Psoas muscle (tissue), 7 donors: ENCODE measurements at regions not wholly inside any gene's neighbourhood (a gene's known extent, or its start where the extent isn't known, plus 50 kb on each side); places are given as distances from the start of the nearest gene placed in this dataset.

Experiments used
- ATAC-seq, 4 donors: fragments of 200-7000 bp; cut with Tn5 transposase; one replicate each; pipeline ENCODE4 v1.9.1; 2020; ENCODE audit warnings: moderate library complexity in 3 of 4, mild to moderate bottlenecking in 2 of 4
- DNase-seq, 2 donors: peaks; one replicate each; pipeline ENCODE4 v3.0.0-alpha.2; 2020
- H3K27ac ChIP-seq: fragments of 200-600 bp; one replicate; pipeline ENCODE4 v1.8.0; 2022
- H3K27me3 ChIP-seq, 3 donors: fragments of 200-600 bp in 1 of 3; one replicate each; pipeline versions ENCODE4 v1.6.1 to v1.8.0; 2013 to 2022; ENCODE audit warnings: low read length in 2 of 3, mild to moderate bottlenecking in 2 of 3, moderate library complexity in 1 of 3; ENCODE audit not compliant: insufficient read depth in 3 of 3
- H3K36me3 ChIP-seq, 2 donors: fragments of 200-600 bp in 1 of 2; one replicate each; pipeline versions ENCODE4 v1.6.1 to v1.8.0; 2013 to 2022; ENCODE audit warnings: low read depth in 1 of 2, mild to moderate bottlenecking in 1 of 2, moderate library complexity in 1 of 2; ENCODE audit not compliant: insufficient read depth in 1 of 2
- H3K4me1 ChIP-seq: fragments of 200-600 bp; one replicate; pipeline ENCODE4 v1.8.0; 2022
- H3K4me3 ChIP-seq: fragments of 200-600 bp; one replicate; pipeline ENCODE4 v1.8.0; 2022; ENCODE audit warnings: mild to moderate bottlenecking
- H3K9me3 ChIP-seq: fragments of 200-600 bp; one replicate; pipeline ENCODE4 v1.8.0; 2022
- WGBS, 3 donors: extraction: QIAGEN DNeasy Blood & Tissue Kit; methylation state at CpG; one replicate each; pipeline versions ENCODE4 v1.1.6 to v1.1.7; 2013; 5-methylcytosine and 5-hydroxymethylcytosine counted together
- intact Hi-C, 2 donors: fragments of 100-400 bp; cut with DNase I; formaldehyde crosslinking; loops; one replicate each; pipeline versions ENCODE4 v1.11.0 to v1.14.2; 2022
- TF ChIP-seq, protein P1 (sequence below): fragments of 200-600 bp; IDR thresholded peaks from one replicate; pipeline ENCODE4 v1.8.0; 2022; ENCODE audit warnings: antibody characterized with exemption
- donor health status: healthy with polysubstance abuse.
- donor health status: DM: no; HTN: no; CAD: no; lungs with moderate emphysema.
- donor health status: Bipolar disorder and iron deficiency.
- donor health status: healthy.
- donor health status: DM: yes; HTN: yes; CAD: no.
- donor health status: DM: no; HTN: no; CAD: no.
- donor health status: DM: yes; HTN: yes; CAD: no.

DNA sequence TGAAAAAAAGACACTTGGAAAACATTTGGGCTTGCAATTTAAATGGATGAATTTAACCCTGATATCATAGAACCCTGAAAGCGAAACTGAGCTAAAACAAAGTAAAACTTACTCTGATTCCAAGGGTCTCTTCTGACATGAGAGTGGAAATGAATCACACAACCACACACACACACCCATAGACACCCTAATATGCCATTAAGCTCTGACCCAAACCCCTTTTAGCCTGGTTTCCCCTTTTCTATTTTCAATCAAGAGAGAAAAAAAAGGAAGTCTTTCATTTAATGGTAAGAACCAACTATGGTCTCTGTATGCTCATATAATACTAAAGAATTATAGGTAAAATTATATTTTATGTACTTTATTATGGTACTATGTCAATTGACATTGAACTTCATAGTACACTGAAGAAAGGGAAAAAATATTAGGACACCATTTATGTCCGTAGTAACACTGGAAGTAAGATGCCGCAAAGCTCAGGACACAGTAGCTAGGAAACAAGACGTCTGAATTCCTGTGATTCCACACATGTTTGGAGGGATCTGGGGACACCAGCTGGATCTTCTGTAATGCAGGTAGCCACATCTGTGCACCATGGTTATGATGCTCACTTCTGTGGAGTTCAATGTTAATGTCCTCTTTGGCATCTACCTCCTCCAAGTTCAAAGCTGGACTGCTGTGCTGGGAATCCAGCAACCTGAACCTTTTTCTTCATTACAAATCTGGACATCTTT is 95.8 kb downstream of the PCSK1 start:
- TF ChIP-seq, protein P1, sequence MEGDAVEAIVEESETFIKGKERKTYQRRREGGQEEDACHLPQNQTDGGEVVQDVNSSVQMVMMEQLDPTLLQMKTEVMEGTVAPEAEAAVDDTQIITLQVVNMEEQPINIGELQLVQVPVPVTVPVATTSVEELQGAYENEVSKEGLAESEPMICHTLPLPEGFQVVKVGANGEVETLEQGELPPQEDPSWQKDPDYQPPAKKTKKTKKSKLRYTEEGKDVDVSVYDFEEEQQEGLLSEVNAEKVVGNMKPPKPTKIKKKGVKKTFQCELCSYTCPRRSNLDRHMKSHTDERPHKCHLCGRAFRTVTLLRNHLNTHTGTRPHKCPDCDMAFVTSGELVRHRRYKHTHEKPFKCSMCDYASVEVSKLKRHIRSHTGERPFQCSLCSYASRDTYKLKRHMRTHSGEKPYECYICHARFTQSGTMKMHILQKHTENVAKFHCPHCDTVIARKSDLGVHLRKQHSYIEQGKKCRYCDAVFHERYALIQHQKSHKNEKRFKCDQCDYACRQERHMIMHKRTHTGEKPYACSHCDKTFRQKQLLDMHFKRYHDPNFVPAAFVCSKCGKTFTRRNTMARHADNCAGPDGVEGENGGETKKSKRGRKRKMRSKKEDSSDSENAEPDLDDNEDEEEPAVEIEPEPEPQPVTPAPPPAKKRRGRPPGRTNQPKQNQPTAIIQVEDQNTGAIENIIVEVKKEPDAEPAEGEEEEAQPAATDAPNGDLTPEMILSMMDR: no peak
- DNase-seq (no peak), ATAC-seq (no peak)
- Histone ChIP-seq H3K4me1 (peaks cover 40% of the 10 kb centered on the region), H3K4me3 (no peak overlapping the region), H3K36me3 (no peaks in the 10 kb centered on the region), H3K9me3 (no peaks in the 10 kb centered on the region), H3K27ac (peak overlapping the region; percentile 85), H3K27me3 (no peaks in the 10 kb centered on the region)
- intact Hi-C loops: loop anchor here (2.0 to 10.0 kb wide), 5 partner anchors 375 to 692 kb away; partner anchors contain the start of genes RFESD (in 2 of the 2) and ELL2 (in 1 of the 2)
- 56 to 74% (median 59%) methylated on average over 4 of the region's 4 CpGs for WGBS, 3 donors

DNA sequence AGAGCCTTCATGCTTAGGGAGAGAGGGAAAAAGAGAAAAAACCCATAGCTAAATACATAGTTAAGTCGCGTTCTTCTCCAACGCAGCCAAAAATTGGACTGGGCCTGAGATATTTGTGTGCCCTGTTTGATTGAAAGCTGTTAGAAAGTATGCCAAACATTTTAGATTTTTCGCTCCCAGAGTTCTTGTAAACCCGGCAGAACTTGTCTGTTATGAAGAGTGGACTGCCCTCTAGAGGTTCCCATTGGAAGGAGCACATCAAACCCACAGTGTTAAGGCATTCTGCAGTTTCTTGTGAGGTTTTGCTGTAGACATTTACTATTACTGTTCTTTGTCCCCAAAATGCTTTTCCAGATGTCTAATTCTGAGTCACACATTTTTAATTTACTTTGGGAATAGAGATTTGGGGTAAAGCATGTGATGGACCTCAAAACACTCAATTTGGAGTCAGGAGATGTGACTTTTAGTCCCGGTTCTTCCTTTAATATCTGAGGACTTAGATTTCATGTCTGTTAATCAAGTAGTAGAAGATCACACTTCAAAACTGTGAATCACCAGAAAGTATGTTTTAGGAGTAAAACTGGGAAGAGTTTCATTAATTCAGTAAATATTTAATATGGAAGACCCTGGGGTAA is 96.6 kb downstream of the PCSK1 start:
- Histone ChIP-seq H3K27me3 (no peaks in the 10 kb centered on the region), H3K4me3 (peak overlapping the region; percentile 35), H3K36me3 (no peaks in the 10 kb centered on the region), H3K27ac (peak overlapping the region; percentile 85), H3K4me1 (peaks cover 40% of the 10 kb centered on the region), H3K9me3 (no peaks in the 10 kb centered on the region)
- TF ChIP-seq, protein P1: peak; percentile 92
- ATAC-seq (peak; percentile 73 to 79 (median 76)), DNase-seq (peak in 1 of 2 donors; percentile 21)
- WGBS, 3 donors: 9 to 21% (median 11%) methylated on average over 6 of the region's 6 CpGs
- intact Hi-C loops: loop anchor here (2.0 to 10.0 kb wide), 5 partner anchors 374 to 692 kb away; partner anchors contain the start of genes RFESD (in 2 of the 2) and ELL2 (in 1 of the 2)

DNA sequence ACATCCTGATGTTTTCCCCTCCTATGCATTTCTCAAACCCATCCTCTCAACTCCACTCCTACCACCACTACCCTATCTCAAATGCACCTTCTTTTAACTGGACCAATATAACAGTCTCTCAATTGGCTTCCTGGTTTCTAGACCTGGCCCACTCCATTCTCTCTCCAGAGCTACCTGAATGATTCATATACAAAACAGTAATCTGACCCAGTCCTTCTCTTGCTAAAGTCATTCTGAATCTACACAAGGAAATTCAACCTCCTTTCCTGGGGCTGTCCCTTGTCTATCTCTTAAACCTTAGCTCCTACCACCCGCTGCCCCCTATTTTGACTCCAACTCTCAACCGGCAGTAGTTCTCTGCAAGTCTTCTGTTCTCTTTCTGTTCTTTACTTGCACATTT is 97.2 kb downstream of the PCSK1 start:
- intact Hi-C loops: loop anchor here (2.0 to 10.0 kb wide), 5 partner anchors 374 to 691 kb away; partner anchors contain the start of genes RFESD (in 2 of the 2) and ELL2 (in 1 of the 2)

DNA sequence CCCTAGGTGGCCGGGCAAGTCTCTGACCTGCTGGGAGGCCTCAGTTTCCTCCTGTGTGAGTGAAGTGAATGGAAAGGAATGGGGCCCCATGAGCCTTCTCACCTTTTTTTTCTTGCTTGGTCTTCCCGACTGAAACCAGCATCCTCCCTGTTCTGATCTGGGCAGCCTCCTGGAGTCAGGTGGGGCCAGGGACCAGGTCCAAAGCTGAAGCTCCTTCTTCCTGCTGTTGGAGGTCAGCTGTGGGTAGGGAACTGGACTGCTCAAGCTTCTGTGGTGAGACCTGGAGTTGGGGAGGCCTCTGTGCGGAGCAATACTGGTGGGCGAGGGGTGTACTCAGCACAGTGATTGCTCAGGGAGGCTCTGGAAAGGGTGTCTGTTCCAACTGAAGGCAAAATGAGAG is 99.7 kb downstream of the PCSK1 start:
- Histone ChIP-seq H3K27me3 (no peaks in the 10 kb centered on the region), H3K27ac (no peak overlapping the region), H3K4me3 (no peak overlapping the region), H3K4me1 (peaks cover 23% of the 10 kb centered on the region), H3K9me3 (no peaks in the 10 kb centered on the region), H3K36me3 (no peaks in the 10 kb centered on the region)
- WGBS, 3 donors: 65 to 88% (median 83%) methylated on average over 4 of the region's 4 CpGs
- TF ChIP-seq, protein P1: no peak
- DNase-seq (no peak), ATAC-seq (no peak)
- intact Hi-C loops: loop anchor here in 1 of 2 donors (10.0 kb wide), 1 partner anchor 689 kb away; the partner anchor contains the start of gene RFESD

More for the DNA sequence above, 97.2 kb downstream of the PCSK1 start:
- TF ChIP-seq, protein P1: no peak
- DNase-seq (no peak), ATAC-seq (peak in 2 of 4 donors; percentile 9 to 24)
- Histone ChIP-seq H3K4me3 (peak overlapping the region; percentile 35), H3K27ac (peak overlapping the region; percentile 27), H3K4me1 (peaks cover 40% of the 10 kb centered on the region), H3K27me3 (no peaks in the 10 kb centered on the region), H3K9me3 (no peaks in the 10 kb centered on the region), H3K36me3 (no peaks in the 10 kb centered on the region)
- WGBS, 3 donors: 85 to 93% (median 89%) methylated on average over 2 of the region's 2 CpGs
